Jurkat, Clone E6-1 (cell line): ENCODE measurements at regions not wholly inside any gene's neighbourhood (a gene's known extent, or its start where the extent isn't known, plus 50 kb on each side); places are given as distances from the start of the nearest gene placed in this dataset.
"Not testable (repeated sequence)": the region's sequence is repeated elsewhere in the genome, so short reads cannot be mapped to it uniquely, and the experiment has no call there.

Experiments
- DNase-seq: peaks from one replicate; pipeline ENCODE4 v3.0.0-alpha.2; 2011; ENCODE audit warnings: low read depth, low spot score
- H3K4me3 ChIP-seq: 2 replicates; pipeline ENCODE4 v1.5.1; 2011; ENCODE audit warnings: mild to moderate bottlenecking, low read length, control low read depth, moderate library complexity

DNA sequence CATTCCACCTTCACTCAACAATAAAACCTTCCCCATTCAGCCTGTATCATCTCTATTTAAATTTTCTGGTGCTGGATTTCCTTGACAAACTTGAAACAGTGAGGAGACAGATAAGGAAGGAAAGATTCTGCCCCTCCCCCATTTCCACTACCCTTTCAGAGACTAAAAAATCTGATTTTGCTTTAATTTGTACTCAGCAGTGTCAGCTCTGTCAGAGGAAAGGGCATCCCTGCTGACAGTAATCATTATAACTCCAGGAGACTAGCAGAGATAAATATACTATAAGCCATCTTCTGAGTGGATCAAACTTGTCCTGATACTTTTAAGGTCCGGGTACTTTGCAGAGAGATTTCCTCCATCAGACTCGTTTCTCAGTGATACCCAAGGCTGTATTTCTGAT lies 155.6 kb downstream of the SAMD5 start:
- no peak overlapping the region for H3K4me3 ChIP-seq
- no peak for DNase-seq

DNA sequence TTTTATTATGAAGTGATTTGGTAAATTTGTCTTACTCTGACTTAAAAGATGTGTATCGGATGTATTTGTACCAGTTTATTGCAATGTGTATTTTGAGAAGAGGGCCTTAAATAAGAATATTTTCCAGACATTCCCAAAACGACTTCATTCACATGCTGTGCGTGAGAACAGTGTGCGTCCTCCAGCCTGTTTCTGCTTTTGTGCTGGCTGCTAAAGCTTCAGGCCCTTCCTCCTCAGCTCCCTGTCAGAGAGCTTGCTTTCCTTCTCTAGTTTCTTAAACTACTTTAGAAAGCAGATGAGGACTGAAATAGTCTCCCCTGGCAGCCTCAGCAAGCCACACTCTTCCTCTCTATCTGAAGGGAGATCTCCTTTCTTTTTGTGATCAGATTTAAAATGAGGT lies 157.8 kb downstream of the SAMD5 start:
- DNase-seq = no peak
- H3K4me3 ChIP-seq = no peak overlapping the region

DNA sequence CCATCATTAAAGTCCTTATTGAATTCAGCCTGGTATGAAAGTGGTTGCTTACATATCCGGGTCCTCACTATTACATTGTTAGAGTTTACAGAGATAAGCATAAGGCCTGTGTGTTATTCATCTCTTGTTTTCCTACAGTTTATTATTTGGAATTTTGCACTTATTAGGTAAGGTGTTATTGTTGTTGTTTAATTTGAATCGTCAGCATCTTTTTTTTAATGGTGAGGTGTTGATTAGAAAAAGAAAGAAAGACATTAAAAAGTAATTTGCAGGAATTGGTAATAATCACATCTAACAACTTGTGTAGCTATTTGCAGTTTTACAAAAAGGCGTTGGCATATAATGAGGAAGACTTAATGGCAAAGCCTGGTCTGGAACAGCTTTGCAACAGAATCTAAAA lies 158.6 kb downstream of the SAMD5 start:
- DNase-seq = no peak
- no peak overlapping the region for H3K4me3 ChIP-seq

DNA sequence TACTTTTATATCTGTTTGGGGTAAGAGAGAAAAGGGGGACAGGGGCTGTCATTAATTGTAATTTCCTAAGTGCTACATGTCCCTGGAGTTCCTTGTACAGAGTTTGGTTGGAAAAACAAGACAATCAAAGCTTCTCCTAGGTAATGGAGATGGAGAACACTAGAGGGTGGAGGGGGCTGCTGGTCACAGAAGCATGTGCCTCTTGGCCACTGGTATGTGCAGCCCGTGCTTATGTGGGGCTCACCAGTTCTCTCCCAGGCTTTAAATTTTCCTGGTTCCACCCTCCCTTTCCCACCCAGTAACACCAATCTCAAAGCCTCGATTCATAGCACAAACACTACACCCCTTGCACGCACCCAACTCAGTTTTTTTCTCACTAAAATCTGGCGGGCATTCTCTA lies 165.6 kb downstream of the SAMD5 start:
- DNase-seq = no peak

DNA sequence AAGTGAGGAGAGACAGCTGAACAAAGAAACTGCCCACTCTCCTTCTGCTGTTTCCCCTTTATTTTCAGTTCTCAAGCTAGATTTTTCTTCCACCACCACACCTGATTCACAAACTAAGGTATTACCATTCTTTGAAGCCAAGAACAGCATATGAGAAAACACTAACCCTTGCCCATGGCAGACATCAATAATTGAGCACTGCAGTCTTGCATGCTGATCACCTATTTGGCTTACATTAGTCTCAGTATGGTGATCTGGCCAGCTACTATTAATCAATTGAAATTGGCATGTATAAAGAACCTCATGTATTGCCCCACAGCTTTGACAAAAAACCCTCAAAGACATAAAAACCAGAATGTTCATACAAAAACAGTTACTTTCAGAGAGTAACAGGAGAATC lies 166.3 kb downstream of the SAMD5 start:
- no peak for DNase-seq
- no peak overlapping the region for H3K4me3 ChIP-seq

More for the DNA sequence above, 165.6 kb downstream of the SAMD5 start:
- no peak overlapping the region for H3K4me3 ChIP-seq

DNA sequence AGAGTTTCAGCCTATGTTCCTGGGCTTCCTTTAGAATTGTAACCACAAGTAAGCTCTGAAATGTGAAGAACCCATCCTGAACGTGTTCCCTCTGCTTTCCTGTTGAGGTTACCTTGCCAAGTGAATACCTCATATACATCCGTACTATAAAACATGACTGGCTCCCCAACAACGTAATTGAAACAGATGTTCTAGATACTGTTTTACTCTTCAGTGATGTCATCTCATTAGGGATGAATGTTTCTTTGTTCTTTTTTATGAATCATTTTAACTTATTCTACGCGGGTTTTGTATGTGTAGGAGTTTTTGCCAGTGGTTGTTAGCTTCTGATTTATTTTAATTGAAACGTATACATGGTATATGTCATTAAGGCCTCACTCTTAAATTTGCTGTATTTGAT lies 166.8 kb downstream of the SAMD5 start:
- no peak for DNase-seq
- no peak overlapping the region for H3K4me3 ChIP-seq

DNA sequence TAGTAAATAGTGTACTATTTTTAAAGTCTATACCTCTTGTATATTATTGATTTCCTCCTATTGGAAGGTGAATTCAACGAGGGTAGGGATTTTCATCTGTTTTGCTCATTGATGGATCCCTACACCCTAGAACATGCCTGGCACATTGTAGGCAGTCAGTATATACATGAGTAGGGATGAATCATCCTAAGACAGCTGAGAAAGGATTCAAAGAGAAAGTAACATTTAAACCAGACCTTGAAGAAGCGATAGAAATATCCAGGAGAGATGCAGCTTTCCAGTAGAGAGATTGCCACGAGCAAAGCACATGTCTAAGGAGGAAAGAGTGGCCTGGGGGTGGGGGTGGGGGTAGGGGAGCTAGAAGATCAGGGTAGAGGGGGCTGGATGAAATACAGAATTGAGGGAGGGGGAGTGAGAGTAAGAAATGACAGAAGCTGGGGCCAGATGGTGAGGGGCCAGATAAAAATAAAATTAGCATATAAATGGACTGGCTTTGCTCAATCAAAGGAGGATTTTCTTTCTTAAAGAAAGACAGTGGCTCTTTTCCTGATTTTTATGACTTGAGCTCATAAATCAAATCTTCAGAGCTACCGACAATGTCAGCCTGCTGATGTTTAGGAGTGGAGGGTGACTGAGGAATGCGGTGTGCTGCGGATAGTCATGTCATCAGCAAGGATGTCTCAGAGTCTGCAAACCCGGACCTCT lies 168.2 kb downstream of the SAMD5 start:
- DNase-seq = no peak
- no peak overlapping the region for H3K4me3 ChIP-seq

DNA sequence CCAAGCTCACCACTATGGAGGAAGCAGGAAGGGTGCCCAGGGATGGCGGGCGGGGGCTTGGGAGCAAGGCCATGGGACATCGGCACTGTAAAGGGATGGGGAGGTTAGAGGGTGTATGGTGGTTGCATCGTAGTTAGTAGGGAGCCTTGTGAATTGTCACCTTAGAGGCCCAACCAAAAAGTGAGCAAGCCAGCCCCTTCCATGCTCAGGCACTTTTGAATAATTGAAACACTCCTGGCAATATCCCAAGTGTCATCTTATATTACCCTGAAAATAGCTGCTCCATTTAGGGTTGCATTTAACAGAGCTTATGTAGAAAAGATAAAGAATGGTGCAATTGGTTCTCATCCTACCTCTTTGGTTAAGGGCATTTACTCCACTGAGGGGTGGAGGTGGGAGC lies 169.2 kb downstream of the SAMD5 start:
- DNase-seq = no peak
- no peak overlapping the region for H3K4me3 ChIP-seq

DNA sequence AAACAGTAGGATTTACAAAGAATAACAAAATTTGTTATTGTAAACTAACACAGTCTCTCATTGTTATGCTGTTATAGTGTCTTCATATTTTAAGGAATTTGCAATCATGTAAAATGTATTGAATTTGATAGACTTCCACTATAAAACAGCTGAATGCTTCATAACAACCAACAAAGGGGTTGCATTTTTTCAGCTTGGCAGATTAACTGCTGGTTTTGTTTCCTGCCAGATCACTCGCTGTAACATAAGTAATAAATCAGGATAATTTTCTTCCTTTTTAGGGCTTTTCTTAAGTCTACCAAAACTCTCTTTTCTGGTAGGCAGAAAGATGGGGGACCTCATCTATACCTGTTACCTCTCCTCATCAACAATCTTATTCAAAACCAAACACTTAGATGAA lies 169.8 kb downstream of the SAMD5 start:
- no peak overlapping the region for H3K4me3 ChIP-seq
- no peak for DNase-seq

DNA sequence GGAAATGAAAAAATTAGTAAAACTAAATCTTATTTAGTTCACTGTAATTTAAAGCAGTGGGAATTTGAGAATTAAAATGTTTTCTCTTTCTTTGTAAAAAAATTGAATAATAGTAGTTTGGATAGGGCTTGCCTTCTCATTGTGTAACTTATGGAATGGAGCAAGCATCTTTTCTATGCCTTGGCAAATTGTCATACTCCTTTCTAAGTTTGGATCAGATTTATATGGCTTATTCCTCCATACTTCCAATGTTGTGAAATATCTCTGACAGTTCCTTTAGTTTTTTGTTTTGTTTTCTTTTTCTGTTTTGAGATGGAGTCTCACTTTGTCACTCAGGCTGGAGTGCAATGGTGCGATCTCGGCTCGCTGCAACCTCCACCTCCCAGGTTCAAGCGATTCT lies 176.4 kb downstream of the SAMD5 start:
- H3K4me3 ChIP-seq = no peak overlapping the region
- no peak for DNase-seq

DNA sequence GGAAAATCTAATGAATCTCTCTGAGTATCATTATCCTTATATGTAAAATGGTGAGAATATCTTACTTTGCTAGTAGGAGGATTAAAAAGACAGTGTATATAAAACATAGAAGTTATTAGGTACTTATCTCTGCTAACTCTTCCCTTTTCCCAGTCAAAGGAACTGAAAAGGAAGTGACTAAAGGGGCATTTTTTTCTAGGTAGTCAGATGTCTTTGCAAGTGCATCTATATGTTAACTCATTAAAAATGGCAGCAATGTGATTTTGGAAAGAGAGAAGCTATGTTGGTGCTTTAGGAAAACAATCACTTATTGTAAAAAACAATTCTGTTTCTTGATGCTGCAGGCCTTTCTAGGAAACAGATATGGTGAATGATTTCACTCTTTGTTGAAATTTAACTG lies 180.9 kb downstream of the SAMD5 start:
- no peak overlapping the region for H3K4me3 ChIP-seq
- no peak for DNase-seq

DNA sequence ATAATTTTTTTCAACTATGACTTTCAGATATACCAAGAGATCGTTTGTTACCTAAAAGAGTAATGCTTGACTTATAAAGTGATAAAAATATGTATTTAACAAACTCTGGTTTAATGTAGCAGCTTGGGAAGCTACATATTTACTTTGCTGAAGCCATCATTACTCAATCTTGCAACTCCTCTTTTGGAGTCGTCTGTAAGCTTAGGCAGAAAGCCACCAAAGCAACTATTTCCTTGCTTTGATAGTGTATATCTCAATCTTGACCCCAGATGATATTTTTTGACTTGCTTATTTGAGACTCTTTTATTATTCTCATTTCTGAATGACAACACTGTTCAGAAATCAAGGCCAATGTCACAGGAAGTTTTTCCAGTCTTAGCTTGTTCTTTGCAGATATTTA lies 183.0 kb downstream of the SAMD5 start:
- no peak for DNase-seq
- H3K4me3 ChIP-seq = no peak overlapping the region

DNA sequence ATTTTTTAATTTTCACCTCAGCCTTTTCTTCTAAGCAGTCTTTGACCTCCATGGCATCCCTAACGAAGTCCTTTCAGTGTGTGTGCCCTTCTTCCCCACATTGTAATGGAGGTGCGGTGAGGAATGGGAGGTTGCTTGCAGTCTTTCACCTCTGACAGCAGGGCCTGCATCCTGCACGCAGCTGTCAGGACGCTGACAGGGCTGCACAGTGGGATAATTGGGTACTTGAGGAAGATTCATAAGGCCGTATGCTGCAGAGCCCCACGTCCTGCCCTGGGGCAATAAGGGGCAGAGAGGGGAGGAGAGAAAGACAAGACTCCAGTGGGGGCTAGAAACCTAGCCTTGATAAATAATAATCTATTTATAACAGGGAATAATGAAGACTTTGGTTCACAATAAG lies 184.7 kb downstream of the SAMD5 start:
- no peak overlapping the region for H3K4me3 ChIP-seq
- DNase-seq = no peak

DNA sequence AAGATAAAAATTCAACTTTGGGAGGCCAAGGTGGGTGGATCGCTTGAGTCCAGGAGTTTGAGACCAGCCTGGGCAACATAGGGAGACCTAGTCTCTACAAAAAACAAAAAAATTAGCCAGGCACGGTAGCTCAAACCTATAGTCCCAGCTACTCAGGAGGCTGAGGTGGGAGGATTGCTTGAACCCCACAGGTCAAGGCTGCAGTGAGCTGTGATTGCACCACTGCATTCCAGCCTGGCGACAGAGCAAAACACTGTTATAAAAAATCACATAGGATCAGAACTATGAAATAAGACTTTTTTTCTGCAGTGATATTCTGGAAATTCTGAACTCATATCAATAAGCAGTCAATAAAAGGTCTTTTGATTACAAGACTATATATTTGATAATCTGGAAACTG lies 186.1 kb downstream of the SAMD5 start:
- not testable (repeated sequence) for H3K4me3 ChIP-seq, DNase-seq

DNA sequence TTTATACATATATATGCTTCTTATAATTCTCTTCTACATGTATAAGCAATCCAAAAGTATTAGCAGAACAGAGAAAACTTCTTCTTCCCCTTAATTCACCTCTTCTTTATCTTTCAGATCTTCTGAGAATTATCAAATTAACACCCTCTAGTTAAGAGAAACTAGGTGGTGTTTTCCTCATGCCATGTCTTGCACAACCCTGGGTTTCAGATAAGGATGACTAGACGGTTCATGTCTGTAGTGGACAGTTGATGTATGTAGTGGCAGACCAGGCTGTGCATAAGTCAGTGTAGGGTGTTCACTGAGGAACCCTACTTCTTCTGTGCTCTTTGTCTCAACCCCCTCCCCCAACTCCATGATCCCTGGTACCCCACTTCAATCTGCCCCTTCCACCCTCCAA lies 187.3 kb downstream of the SAMD5 start:
- no peak for DNase-seq

DNA sequence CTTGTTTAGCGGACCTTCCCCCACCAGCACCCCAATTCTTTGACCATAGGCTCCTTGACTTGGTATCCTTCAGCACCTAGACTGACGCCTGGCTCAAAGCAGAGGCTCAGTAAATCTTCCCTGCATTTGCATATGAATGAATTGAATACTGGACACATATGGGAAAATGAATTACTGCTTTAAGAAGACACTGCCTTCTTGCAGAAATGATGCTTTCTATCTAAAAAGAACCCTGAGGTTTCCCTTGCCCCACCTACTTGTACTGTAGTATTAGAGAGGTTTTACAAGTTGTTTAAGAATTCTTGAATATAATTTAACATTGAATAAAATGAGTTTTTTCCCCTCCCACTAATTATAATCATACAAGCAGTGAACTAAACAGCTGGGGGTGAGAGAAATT lies 190.7 kb downstream of the SAMD5 start:
- DNase-seq = no peak
- no peak overlapping the region for H3K4me3 ChIP-seq

More for the DNA sequence above, 187.3 kb downstream of the SAMD5 start:
- no peak overlapping the region for H3K4me3 ChIP-seq

DNA sequence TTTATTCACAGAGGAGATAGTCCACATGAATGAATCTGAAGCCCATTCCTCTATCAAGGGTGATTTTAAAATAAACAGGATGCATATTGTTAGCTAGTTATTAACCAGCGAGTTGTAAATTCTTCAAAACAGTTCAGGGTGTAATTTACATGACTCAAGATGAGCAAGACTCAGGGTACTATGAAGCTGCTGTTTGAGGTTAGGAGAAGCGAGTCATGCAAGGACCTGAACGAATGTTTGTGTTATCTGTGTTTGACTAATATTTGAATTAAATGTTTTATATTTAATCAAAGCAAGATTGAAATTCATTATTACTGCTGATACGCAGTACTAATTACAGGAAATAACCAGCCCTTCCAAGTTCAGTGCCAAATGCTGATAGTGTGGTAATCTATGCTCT lies 191.1 kb downstream of the SAMD5 start:
- DNase-seq = no peak
- H3K4me3 ChIP-seq = no peak overlapping the region

DNA sequence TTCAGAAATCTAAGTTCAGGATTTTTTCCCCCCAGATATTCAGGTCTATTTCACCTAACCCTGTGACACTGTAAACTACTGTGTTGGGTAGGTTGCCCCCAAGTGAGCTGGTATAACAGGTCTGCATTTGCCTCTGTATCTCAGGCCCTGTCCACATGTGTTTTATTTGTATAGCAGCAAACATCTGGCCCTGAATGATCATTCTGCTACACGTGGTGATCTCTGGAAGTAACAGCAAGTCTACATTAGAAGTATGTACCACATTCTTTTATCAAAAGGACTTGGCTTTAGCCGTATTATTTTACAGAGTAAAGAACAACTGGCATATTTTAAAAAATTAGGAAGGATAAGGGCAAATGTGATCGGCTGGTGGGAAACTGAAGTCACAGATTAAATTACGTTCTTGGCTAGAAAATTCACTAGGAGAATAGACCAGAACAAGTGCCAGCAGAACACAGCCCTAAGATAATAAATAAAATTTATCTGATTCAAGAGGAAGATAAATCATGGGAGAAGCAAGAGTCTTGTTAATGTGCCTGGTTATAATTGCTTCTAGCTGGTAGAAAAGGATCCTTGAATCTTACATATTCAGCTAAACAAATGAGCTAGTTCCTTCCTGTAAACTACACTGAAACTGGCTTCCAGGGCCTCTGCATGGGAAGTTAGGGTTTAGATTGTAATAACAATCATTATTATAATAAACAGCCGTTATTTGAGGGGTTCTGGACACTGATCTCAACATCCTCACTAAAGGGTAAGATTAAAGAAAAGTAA lies 192.1 kb downstream of the SAMD5 start:
- H3K4me3 ChIP-seq = no peak overlapping the region
- no peak for DNase-seq

DNA sequence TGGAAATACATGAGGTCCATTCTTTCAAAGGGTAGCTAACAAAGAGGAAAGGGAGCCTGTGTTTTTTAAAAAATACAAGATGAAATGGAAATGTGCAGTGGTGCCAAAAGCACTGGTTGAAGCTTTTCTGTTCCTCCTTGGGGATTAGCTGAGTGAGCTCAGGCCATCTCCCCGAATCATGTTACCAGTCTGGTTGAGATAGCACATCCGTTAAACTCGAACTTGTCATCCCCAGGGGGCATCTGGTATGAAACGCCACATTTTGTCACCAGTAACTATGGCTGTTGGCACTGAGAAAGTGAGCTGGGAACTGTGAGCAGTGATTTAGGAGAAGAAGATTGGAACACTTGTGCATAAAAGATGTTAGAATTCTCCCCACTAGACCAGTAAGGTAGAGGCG lies 196.2 kb downstream of the SAMD5 start:
- DNase-seq = no peak

DNA sequence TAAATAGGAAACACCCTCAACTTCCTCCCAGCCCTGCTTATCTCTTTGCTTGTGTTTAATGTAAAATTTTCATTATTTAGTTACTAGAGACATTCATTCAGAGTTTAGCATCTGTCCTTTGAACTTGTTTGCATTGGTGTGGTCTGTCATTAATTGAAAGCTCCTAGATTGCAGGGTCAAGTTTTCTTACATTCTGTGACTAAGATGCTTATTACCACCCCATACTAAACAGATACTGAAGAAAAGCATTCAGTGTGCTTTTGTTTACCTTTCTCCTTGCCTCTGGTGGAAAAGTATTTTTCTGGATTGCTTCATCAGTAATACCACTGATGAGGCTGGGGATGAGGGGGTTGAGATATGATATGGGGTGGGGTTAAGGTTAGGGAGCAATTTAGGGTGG lies 199.0 kb downstream of the SAMD5 start:
- no peak for DNase-seq
- no peak overlapping the region for H3K4me3 ChIP-seq

More for the DNA sequence above, 196.2 kb downstream of the SAMD5 start:
- no peak overlapping the region for H3K4me3 ChIP-seq

DNA sequence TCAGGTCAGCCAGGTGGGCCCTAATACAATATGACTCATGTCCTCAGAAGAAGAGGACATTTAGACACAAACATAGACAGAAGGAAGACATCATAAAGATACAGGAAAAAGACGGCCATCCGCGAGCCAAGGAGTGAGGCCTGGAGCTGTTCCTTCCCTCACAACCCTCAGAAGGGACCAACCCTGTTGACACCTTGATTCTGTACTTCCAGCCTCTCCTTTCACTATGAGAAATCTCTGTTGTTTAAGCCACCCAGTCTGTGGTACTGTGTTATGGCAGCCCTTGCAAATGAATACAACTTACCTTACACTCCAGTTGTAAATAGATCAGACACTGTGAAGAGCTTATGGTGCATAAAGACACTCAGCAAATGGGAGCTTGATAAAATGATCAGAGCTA lies 199.7 kb downstream of the SAMD5 start:
- DNase-seq = no peak
- no peak overlapping the region for H3K4me3 ChIP-seq
